Lower leg skin (tissue), 3 donors: ENCODE measurements at regions not wholly inside any gene's neighbourhood (a gene's known extent, or its start where the extent isn't known, plus 50 kb on each side); places are given as distances from the start of the nearest gene placed in this dataset.

Experiments used
- CTCF ChIP-seq, 3 donors: fragments of 450-650 bp; IDR thresholded peaks; one replicate each; pipeline ENCODE4 v1.5.1; 2016; ENCODE audit warnings: antibody characterized with exemption in 3 of 3, mild to moderate bottlenecking in 3 of 3, moderate library complexity in 2 of 3
- POLR2A ChIP-seq, 2 donors: fragments of 450-650 bp; IDR thresholded peaks; one replicate each; pipeline ENCODE4 v1.6.1; 2016 to 2017; ENCODE audit warnings: antibody characterized with exemption in 2 of 2, mild to moderate bottlenecking in 1 of 2, moderate library complexity in 1 of 2

GRCh38 chr7:131115340-131115739, 212.3 kb upstream of the MKLN1 start:
- no peak for TF ChIP-seq CTCF (IDR thresholded peaks at IDR 0.05)
- TF ChIP-seq POLR2A (IDR thresholded peaks at IDR 0.05) = no peak
